ENCODE measurements at regions not wholly inside any gene's neighbourhood (a gene's known extent, or its start where the extent isn't known, plus 50 kb on each side); places are given as distances from the start of the nearest gene placed in this dataset.

- H2AFZ ChIP-seq (ENCODE audit: low read length), result no peak overlapping the region
- no peak overlapping the region for H3K9ac ChIP-seq (ENCODE audit: insufficient read depth, low read length)
- no peaks in the 10 kb centered on the region for H4K20me1 ChIP-seq (ENCODE audit: control insufficient read depth, extremely low read depth, insufficient read depth, low read length)
- H3K4me3 ChIP-seq (replicated peaks in 1 of 4; ENCODE audit: control extremely low read depth in 1 of 4, insufficient read depth in 1 of 4, low read depth in 3 of 4, low read length in 4 of 4), result no peak overlapping the region
- H3K9me3 ChIP-seq (ENCODE audit: control insufficient read depth, insufficient read depth, low read depth, low read length), result no peaks in the 10 kb centered on the region
- no peak overlapping the region for H3K4me2 ChIP-seq (ENCODE audit: extremely low read depth, insufficient read depth, low read length)
- H3K27ac ChIP-seq (ENCODE audit: insufficient read depth, low read length), result no peak overlapping the region
- H3K4me1 ChIP-seq (ENCODE audit: control insufficient read depth, extremely low read depth, insufficient read depth, low read length), result no peaks in the 10 kb centered on the region
- TF ChIP-seq CTCF (conservative IDR thresholded peaks at IDR 0.05 in 1 of 2, IDR thresholded peaks at IDR 0.05 in 1 of 2; ENCODE audit: low read depth in 1 of 2, low read length in 2 of 2) (no peak), EZH2 (IDR thresholded peaks at IDR 0.05; ENCODE audit: low read length, missing control alignments) (no peak)
- no peaks in the 10 kb centered on the region for H3K27me3 ChIP-seq (ENCODE audit: control insufficient read depth, insufficient read depth, low read length)
- H3K79me2 ChIP-seq (ENCODE audit: control insufficient read depth, insufficient read depth, low read length), result no peaks in the 10 kb centered on the region
- DNase-seq (ENCODE audit: low read depth in 2 of 2), result no peak
- H3K36me3 ChIP-seq (ENCODE audit: control insufficient read depth, insufficient read depth, low read length), result no peaks in the 10 kb centered on the region
These were observed 1068.4 kb downstream of the ARAP2 start for GRCh38 chr4:35175894-35176293.

GRCh38 chr4:35182451-35182850 lies 1061.9 kb downstream of the ARAP2 start:
- no peaks in the 10 kb centered on the region for H3K4me1 ChIP-seq (ENCODE audit: control insufficient read depth, extremely low read depth, insufficient read depth, low read length)
- no peak overlapping the region for H3K4me3 ChIP-seq (replicated peaks in 1 of 4; ENCODE audit: control extremely low read depth in 1 of 4, insufficient read depth in 1 of 4, low read depth in 3 of 4, low read length in 4 of 4)

GRCh38 chr4:35189988-35190613 lies 1054.2 kb downstream of the ARAP2 start:
- H3K79me2 ChIP-seq (ENCODE audit: control insufficient read depth, insufficient read depth, low read length), result no peaks in the 10 kb centered on the region
- DNase-seq (ENCODE audit: low read depth in 2 of 2), result no peak
- no peaks in the 10 kb centered on the region for H4K20me1 ChIP-seq (ENCODE audit: control insufficient read depth, extremely low read depth, insufficient read depth, low read length)
- no peaks in the 10 kb centered on the region for H3K9me3 ChIP-seq (ENCODE audit: control insufficient read depth, insufficient read depth, low read depth, low read length)
- H3K9ac ChIP-seq (ENCODE audit: insufficient read depth, low read length), result no peak overlapping the region
- no peak overlapping the region for H3K4me2 ChIP-seq (ENCODE audit: extremely low read depth, insufficient read depth, low read length)
- TF ChIP-seq EZH2 (IDR thresholded peaks at IDR 0.05; ENCODE audit: low read length, missing control alignments) (no peak), CTCF (conservative IDR thresholded peaks at IDR 0.05 in 1 of 2, IDR thresholded peaks at IDR 0.05 in 1 of 2; ENCODE audit: low read depth in 1 of 2, low read length in 2 of 2) (no peak)
- no peak overlapping the region for H3K27ac ChIP-seq (ENCODE audit: insufficient read depth, low read length)
- H3K36me3 ChIP-seq (ENCODE audit: control insufficient read depth, insufficient read depth, low read length), result no peaks in the 10 kb centered on the region
- no peak overlapping the region for H2AFZ ChIP-seq (ENCODE audit: low read length)
- H3K4me3 ChIP-seq (replicated peaks in 1 of 4; ENCODE audit: control extremely low read depth in 1 of 4, insufficient read depth in 1 of 4, low read depth in 3 of 4, low read length in 4 of 4), result no peak overlapping the region
- H3K4me1 ChIP-seq (ENCODE audit: control insufficient read depth, extremely low read depth, insufficient read depth, low read length), result no peaks in the 10 kb centered on the region
- no peaks in the 10 kb centered on the region for H3K27me3 ChIP-seq (ENCODE audit: control insufficient read depth, insufficient read depth, low read length)

More at GRCh38 chr4:35182451-35182850, 1061.9 kb downstream of the ARAP2 start:
- H3K36me3 ChIP-seq (ENCODE audit: control insufficient read depth, insufficient read depth, low read length), result no peaks in the 10 kb centered on the region
- no peak for DNase-seq (ENCODE audit: low read depth in 2 of 2)
- H3K4me2 ChIP-seq (ENCODE audit: extremely low read depth, insufficient read depth, low read length), result no peak overlapping the region
- H3K79me2 ChIP-seq (ENCODE audit: control insufficient read depth, insufficient read depth, low read length), result no peaks in the 10 kb centered on the region
- H2AFZ ChIP-seq (ENCODE audit: low read length), result no peak overlapping the region
- H4K20me1 ChIP-seq (ENCODE audit: control insufficient read depth, extremely low read depth, insufficient read depth, low read length), result no peaks in the 10 kb centered on the region
- TF ChIP-seq EZH2 (IDR thresholded peaks at IDR 0.05; ENCODE audit: low read length, missing control alignments) (no peak), CTCF (conservative IDR thresholded peaks at IDR 0.05 in 1 of 2, IDR thresholded peaks at IDR 0.05 in 1 of 2; ENCODE audit: low read depth in 1 of 2, low read length in 2 of 2) (no peak)
- H3K27ac ChIP-seq (ENCODE audit: insufficient read depth, low read length), result no peak overlapping the region
- H3K27me3 ChIP-seq (ENCODE audit: control insufficient read depth, insufficient read depth, low read length), result no peaks in the 10 kb centered on the region
- no peak overlapping the region for H3K9ac ChIP-seq (ENCODE audit: insufficient read depth, low read length)
- H3K9me3 ChIP-seq (ENCODE audit: control insufficient read depth, insufficient read depth, low read depth, low read length), result no peaks in the 10 kb centered on the region

Data from fibroblast of lung (primary cell).